IMR-90 (cell line): ENCODE measurements at regions not wholly inside any gene's neighbourhood (a gene's known extent, or its start where the extent isn't known, plus 50 kb on each side); places are given as distances from the start of the nearest gene placed in this dataset.

Experiments
- ATAC-seq: fragments of 200-7000 bp; cut with Tn5 transposase; 2 replicates; pipeline ENCODE4 v1.9.1; 2020; ENCODE audit warnings: low read depth, mild to moderate bottlenecking, moderate library complexity
- BruUV-seq: library from RNA; stranded (reverse); fragments of 400-500 nt; replicated peaks from 2 replicates; lab custom pipeline; 2021; lab: Mats Ljungman, UMichigan
- CTCF ChIA-PET: fragments of 300-600 bp; formaldehyde crosslinking; extraction: SDS; loops from one replicate; lab custom pipeline; 2021; ENCODE audit warnings: antibody characterized with exemption; lab: Yijun Ruan, JAX
- POLR2A ChIA-PET: fragments of 300-600 bp; sonication (Branson Sonifier 250); formaldehyde crosslinking; loops from one replicate; lab custom pipeline; 2022; ENCODE audit warnings: antibody characterized with exemption; ENCODE audit not compliant: unreplicated experiment; lab: Charles Lee
- DNase-seq: peaks from one replicate; pipeline ENCODE4 v3.0.0; 2013
- H2AFZ ChIP-seq: replicated peaks from 2 replicates; pipeline ENCODE3; 2013; ENCODE audit warnings: low read length, mild to moderate bottlenecking; ENCODE audit not compliant: poor library complexity
- H2AK5ac ChIP-seq: 2 replicates; pipeline ENCODE4 v1.6.1; 2013; ENCODE audit warnings: low read depth, low read length, inconsistent platforms
- H2AK9ac ChIP-seq: replicated peaks from 2 replicates; pipeline ENCODE3; 2013; ENCODE audit warnings: mild to moderate bottlenecking, low read depth, low read length, moderate library complexity; ENCODE audit not compliant: poor library complexity
- H2BK120ac ChIP-seq: 2 replicates; pipeline ENCODE4 v1.6.1; 2013; ENCODE audit warnings: low read depth, low read length, inconsistent platforms
- H2BK15ac ChIP-seq: 3 replicates; pipeline ENCODE4 v1.6.1; 2013; ENCODE audit warnings: low read depth, low read length, inconsistent platforms
- H2BK20ac ChIP-seq: 2 replicates; pipeline ENCODE4 v1.6.1; 2013; ENCODE audit warnings: low read depth, mild to moderate bottlenecking, inconsistent platforms, low read length, moderate library complexity
- H2BK5ac ChIP-seq: 2 replicates; pipeline ENCODE4 v1.6.1; 2013; ENCODE audit warnings: mild to moderate bottlenecking, low read depth, low read length, inconsistent platforms; ENCODE audit not compliant: poor library complexity, severe bottlenecking
- H3K14ac ChIP-seq: replicated peaks from 2 replicates; pipeline ENCODE4 v1.6.1; 2013; ENCODE audit warnings: low read depth, low read length, inconsistent platforms
- H3K18ac ChIP-seq: 2 replicates; pipeline ENCODE4 v1.6.1; 2013; ENCODE audit warnings: low read depth, low read length, control low read depth
- H3K23ac ChIP-seq: 2 replicates; pipeline ENCODE4 v1.6.1; 2013; ENCODE audit warnings: low read depth, low read length, inconsistent platforms
- H3K27ac ChIP-seq: 2 replicates; pipeline ENCODE4 v1.5.1; 2013; ENCODE audit warnings: mild to moderate bottlenecking, control low read depth, low read length; ENCODE audit not compliant: insufficient read depth
- H3K27me3 ChIP-seq: 2 replicates; pipeline ENCODE4 v1.6.1; 2013; ENCODE audit warnings: low read length; ENCODE audit not compliant: control insufficient read depth, insufficient read depth
- H3K36me3 ChIP-seq: 2 replicates; pipeline ENCODE4 v1.6.1; 2013; ENCODE audit warnings: low read length, mixed read lengths; ENCODE audit not compliant: control insufficient read depth, insufficient read depth
- H3K4ac ChIP-seq: 2 replicates; pipeline ENCODE4 v1.6.1; 2013; ENCODE audit warnings: low read depth, low read length, inconsistent platforms
- H3K4me1 ChIP-seq: 2 replicates; pipeline ENCODE4 v1.6.1; 2013; ENCODE audit warnings: low read length, mixed read lengths; ENCODE audit not compliant: control insufficient read depth, insufficient read depth
- H3K4me2 ChIP-seq: 2 replicates; pipeline ENCODE4 v1.6.1; 2013; ENCODE audit warnings: low read depth, mild to moderate bottlenecking, control low read depth, low read length, moderate library complexity
- H3K4me3 ChIP-seq: 2 replicates; pipeline ENCODE4 v1.5.1; 2013; ENCODE audit warnings: low read depth, mild to moderate bottlenecking, control low read depth, low read length, moderate library complexity; ENCODE audit not compliant: insufficient read depth
- H3K56ac ChIP-seq: 2 replicates; pipeline ENCODE4 v1.6.1; 2013; ENCODE audit warnings: low read length, inconsistent platforms; ENCODE audit not compliant: insufficient read depth; ENCODE audit errors: extremely low read depth
- H3K79me1 ChIP-seq, 2 experiments: 2 replicates each; pipeline ENCODE4 v1.6.1; 2013; ENCODE audit warnings: low read length in 2 of 2, inconsistent platforms in 1 of 2, low read depth in 1 of 2
- H3K9ac ChIP-seq: 2 replicates; pipeline ENCODE4 v1.6.1; 2013; ENCODE audit warnings: low read depth, low read length, control low read depth
- H3K9me1 ChIP-seq: 2 replicates; pipeline ENCODE4 v1.6.1; 2013; ENCODE audit warnings: low read length, inconsistent platforms; ENCODE audit not compliant: insufficient read depth
- H3K9me3 ChIP-seq: 2 replicates; pipeline ENCODE4 v1.6.1; 2013; ENCODE audit warnings: low read length; ENCODE audit not compliant: control insufficient read depth, insufficient read depth
- H4K20me1 ChIP-seq: 2 replicates; pipeline ENCODE4 v1.6.1; 2013; ENCODE audit warnings: low read length, inconsistent platforms; ENCODE audit not compliant: insufficient read depth
- H4K5ac ChIP-seq: 2 replicates; pipeline ENCODE4 v1.6.1; 2013; ENCODE audit warnings: mild to moderate bottlenecking, low read depth, low read length, control low read depth
- H4K8ac ChIP-seq, 2 experiments: 2 replicates each; pipeline ENCODE4 v1.6.1; 2013; ENCODE audit warnings: low read depth in 2 of 2, low read length in 2 of 2, control low read depth in 1 of 2, inconsistent platforms in 1 of 2
- H4K91ac ChIP-seq: 2 replicates; pipeline ENCODE4 v1.6.1; 2013; ENCODE audit warnings: low read depth, low read length, inconsistent platforms; ENCODE audit not compliant: insufficient read depth
- BHLHE40 ChIP-seq: fragments of 150-350 bp; IDR thresholded peaks from 2 replicates; pipeline ENCODE4 v1.6.1; 2016; ENCODE audit warnings: mild to moderate bottlenecking, low read depth, low read length
- CEBPB ChIP-seq: IDR thresholded peaks from 2 replicates; pipeline ENCODE4 v1.6.1; 2012; ENCODE audit warnings: low read depth, low read length, improper control_type of control experiment
- NFE2L2 ChIP-seq: fragments of 150-350 bp; IDR thresholded peaks from 2 replicates; pipeline ENCODE4 v1.6.1; 2016; ENCODE audit warnings: low read depth, mild to moderate bottlenecking, low read length
- RAD21 ChIP-seq: IDR thresholded peaks from 2 replicates; pipeline ENCODE4 v1.6.1; 2012; ENCODE audit warnings: low read length, improper control_type of control experiment
- WGBS, 2 experiments: methylation state at CpG; one replicate each; pipeline versions ENCODE4 v1.1.5 to v1.1.7; 2013; ENCODE audit warnings: missing lambda C conversion rate in 2 of 2; ENCODE audit not compliant: insufficient read length in 1 of 2; ENCODE audit errors: extremely low coverage in 2 of 2; 5-methylcytosine and 5-hydroxymethylcytosine counted together
- dilution Hi-C: fragments of 300-500 bp; cut with HindIII; formaldehyde crosslinking; loops from one replicate; pipeline ENCODE4 v1.14.3; 2018; ENCODE audit warnings: low sequenced_read_pairs; ENCODE audit not compliant: unreplicated experiment
- in situ Hi-C: fragments of 300-500 bp; cut with MboI; formaldehyde crosslinking; loops from 3 replicates; pipeline ENCODE4 v1.14.3; 2019; ENCODE audit warnings: low sequenced_read_pairs, inconsistent platforms, mixed read lengths
- intact Hi-C: fragments of 100-400 bp; cut with micrococcal nuclease; formaldehyde crosslinking; loops from 2 replicates; pipeline ENCODE4 v1.10.0; 2022
- TF ChIP-seq, protein P1 (sequence below): fragments of 150-350 bp; IDR thresholded peaks from 2 replicates; pipeline ENCODE4 v1.6.1; 2017; ENCODE audit warnings: mild to moderate bottlenecking, antibody characterized with exemption, low read length, low read depth

DNA sequence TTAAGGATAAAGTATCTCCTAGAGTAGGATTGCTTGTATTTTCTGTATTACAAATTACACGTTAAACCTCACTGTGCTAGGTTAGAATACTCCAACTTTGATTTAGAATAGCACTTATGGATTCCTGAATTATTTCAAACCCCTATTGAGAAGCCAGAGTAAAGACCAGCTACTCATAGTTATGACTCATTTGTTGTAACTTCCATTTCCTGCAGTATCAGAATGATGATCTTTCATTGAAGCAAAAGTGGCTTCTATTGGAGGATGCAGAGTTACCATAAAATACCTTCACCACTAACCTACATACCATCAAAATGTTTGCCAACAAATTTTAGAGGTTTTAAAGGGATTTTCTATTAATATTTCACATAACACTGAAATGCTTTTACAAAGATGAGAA, 1322.7 kb upstream of the ALCAM start:
- H2BK15ac ChIP-seq: no peak overlapping the region
- H3K79me1 ChIP-seq: no peaks in the 10 kb centered on the region
- H2BK5ac ChIP-seq: no peak overlapping the region
- H4K8ac ChIP-seq: no peak overlapping the region
- H3K27me3 ChIP-seq: no peaks in the 10 kb centered on the region
- no peaks in the 10 kb centered on the region for H3K9me1 ChIP-seq
- no peaks in the 10 kb centered on the region for H3K4me1 ChIP-seq
- no peak overlapping the region for H3K56ac ChIP-seq
- no peak overlapping the region for H2BK120ac ChIP-seq
- H3K27ac ChIP-seq: no peak overlapping the region
- H2AK9ac ChIP-seq: no peak overlapping the region
- DNase-seq (no peak), ATAC-seq (no peak)
- no peaks in the 10 kb centered on the region for H3K36me3 ChIP-seq
- H4K5ac ChIP-seq: no peak overlapping the region
- no peak overlapping the region for H2AFZ ChIP-seq
- BruUV-seq: no TSS peak
- TF ChIP-seq CEBPB (no peak), BHLHE40 (no peak), NFE2L2 (no peak), RAD21 (no peak)
- TF ChIP-seq, protein P1, sequence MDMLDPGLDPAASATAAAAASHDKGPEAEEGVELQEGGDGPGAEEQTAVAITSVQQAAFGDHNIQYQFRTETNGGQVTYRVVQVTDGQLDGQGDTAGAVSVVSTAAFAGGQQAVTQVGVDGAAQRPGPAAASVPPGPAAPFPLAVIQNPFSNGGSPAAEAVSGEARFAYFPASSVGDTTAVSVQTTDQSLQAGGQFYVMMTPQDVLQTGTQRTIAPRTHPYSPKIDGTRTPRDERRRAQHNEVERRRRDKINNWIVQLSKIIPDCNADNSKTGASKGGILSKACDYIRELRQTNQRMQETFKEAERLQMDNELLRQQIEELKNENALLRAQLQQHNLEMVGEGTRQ: no peak
- no peak overlapping the region for H3K18ac ChIP-seq
- H3K4ac ChIP-seq: no peak overlapping the region
- intact Hi-C loops: no loop called here
- no peak overlapping the region for H3K14ac ChIP-seq
- H3K4me3 ChIP-seq: no peak overlapping the region
- WGBS, 2 experiments: no CpG with 5 or more reads among the region's 1 CpG
- no peak overlapping the region for H4K91ac ChIP-seq
- in situ Hi-C loops: no loop called here
- ChIA-PET POLR2A (no interaction called here), CTCF (no interaction called here)
- no peak overlapping the region for H3K4me2 ChIP-seq
- H3K9ac ChIP-seq: no peak overlapping the region
- peaks cover 3% of the 10 kb centered on the region; the same call in 1 of the 2 replicates for H3K9me3 ChIP-seq
- no peaks in the 10 kb centered on the region for H4K20me1 ChIP-seq
- no peak overlapping the region for H3K23ac ChIP-seq
- no peak overlapping the region for H2BK20ac ChIP-seq
- H2AK5ac ChIP-seq: no peak overlapping the region
- dilution Hi-C loops: no loop called here
